Esophagus muscularis mucosa (tissue), 4 donors: ENCODE measurements at regions not wholly inside any gene's neighbourhood (a gene's known extent, or its start where the extent isn't known, plus 50 kb on each side); places are given as distances from the start of the nearest gene placed in this dataset.

Source experiments
- DNase-seq: peaks from one replicate; pipeline ENCODE4 v3.0.0-alpha.2; 2017; ENCODE audit errors: extremely low spot score
- H3K27ac ChIP-seq, 4 donors: fragments of 200-600 bp; sonication (generic); replicated peaks in 1 of 4; 1 replicate in 3 of 4; 2 replicates in 1 of 4; pipeline ENCODE4 v1.5.1; 2016 to 2019; ENCODE audit warnings: mild to moderate bottlenecking in 1 of 4
- H3K27me3 ChIP-seq, 4 donors: fragments of 200-600 bp; sonication (generic); one replicate each; pipeline versions ENCODE4 v1.5.1 to v1.6.0; 2016 to 2019
- H3K36me3 ChIP-seq, 4 donors: fragments of 200-600 bp; sonication (generic); one replicate each; pipeline ENCODE4 v1.5.1; 2016 to 2019
- H3K4me1 ChIP-seq, 4 donors: fragments of 200-600 bp; sonication (generic); one replicate each; pipeline ENCODE4 v1.5.1; 2016 to 2019
- H3K4me3 ChIP-seq, 4 donors: fragments of 200-600 bp; sonication (generic); 1 replicate in 2 of 4; 2 replicates in 2 of 4; pipeline ENCODE4 v1.5.1; 2016 to 2019; ENCODE audit warnings: mild to moderate bottlenecking in 4 of 4, moderate library complexity in 1 of 4
- H3K9me3 ChIP-seq, 4 donors: fragments of 200-600 bp; sonication (generic); 1 replicate in 3 of 4; 2 replicates in 1 of 4; pipeline ENCODE4 v1.5.1; 2016 to 2019
- CTCF ChIP-seq, 3 experiments: fragments of 200-600 bp in 2 of 3; fragments of 450-650 bp in 1 of 3; sonication (generic) in 2 of 3; IDR thresholded peaks; one replicate each; pipeline ENCODE4 v1.5.1; 2017 to 2019; ENCODE audit warnings: antibody characterized with exemption in 3 of 3, mild to moderate bottlenecking in 2 of 3, moderate library complexity in 1 of 3
- EP300 ChIP-seq: sonication (generic); formaldehyde crosslinking; IDR thresholded peaks from one replicate; pipeline ENCODE4 v1.6.1; 2017; ENCODE audit warnings: antibody characterized with exemption
- POLR2A ChIP-seq: fragments of 450-650 bp; IDR thresholded peaks from one replicate; pipeline ENCODE4 v1.6.1; 2017; ENCODE audit warnings: antibody characterized with exemption, moderate library complexity, mild to moderate bottlenecking, low read depth
- POLR2AphosphoS5 ChIP-seq, 2 donors: sonication (generic); formaldehyde crosslinking; IDR thresholded peaks; one replicate each; pipeline ENCODE4 v1.6.1; 2017; ENCODE audit warnings: antibody characterized with exemption in 2 of 2
- WGBS: methylation state at CpG from one replicate; pipeline ENCODE4 v1.1.5; 2018; 5-methylcytosine and 5-hydroxymethylcytosine counted together
- intact Hi-C: fragments of 100-400 bp; cut with DNase I; formaldehyde crosslinking; loops from one replicate; pipeline ENCODE4 v1.15.1; 2023

GRCh38 chr15:29885183-29885582 is 62.9 kb upstream of the TJP1 start:
- H3K27ac ChIP-seq: no peak overlapping the region
- H3K4me1 ChIP-seq: peaks cover 18 to 31% (median 20%) of the 10 kb centered on the region in 4 donors
- no peak overlapping the region for H3K4me3 ChIP-seq
- TF ChIP-seq CTCF (IDR thresholded peaks at IDR 0.05): no peak
- no peak for TF ChIP-seq POLR2AphosphoS5 (IDR thresholded peaks at IDR 0.05)
- TF ChIP-seq EP300: no peak
- TF ChIP-seq POLR2A: no peak
- no peaks in the 10 kb centered on the region for H3K27me3 ChIP-seq
- intact Hi-C loops: no loop called here
- WGBS: 70% methylated on average over 3 of the region's 3 CpGs
- no peaks in the 10 kb centered on the region for H3K9me3 ChIP-seq
- DNase-seq: no peak
- no peaks in the 10 kb centered on the region for H3K36me3 ChIP-seq

- Histone ChIP-seq H3K4me3 (no peak overlapping the region), H3K27me3 (no peaks in the 10 kb centered on the region), H3K36me3 (no peaks in the 10 kb centered on the region), H3K27ac (no peak overlapping the region), H3K9me3 (no peaks in the 10 kb centered on the region), H3K4me1 (peaks cover 18 to 26% (median 20%) of the 10 kb centered on the region in 4 donors)
- TF ChIP-seq EP300 (no peak), CTCF (IDR thresholded peaks at IDR 0.05) (no peak), POLR2A (no peak), POLR2AphosphoS5 (IDR thresholded peaks at IDR 0.05) (no peak)
- no peak for DNase-seq
- 36% methylated on average over 3 of the region's 3 CpGs for WGBS
- intact Hi-C loops: no loop called here
Measured at GRCh38 chr15:29883126-29883525, 60.9 kb upstream of the TJP1 start.

- H3K36me3 ChIP-seq: no peaks in the 10 kb centered on the region
- peaks cover 0 to 8% (median 0%) of the 10 kb centered on the region in 4 donors for H3K27me3 ChIP-seq
- no peaks in the 10 kb centered on the region for H3K9me3 ChIP-seq
- intact Hi-C loops: no loop called here
- no peak overlapping the region for H3K27ac ChIP-seq
- no peak for TF ChIP-seq CTCF (IDR thresholded peaks at IDR 0.05)
- TF ChIP-seq EP300: no peak
- TF ChIP-seq POLR2AphosphoS5 (IDR thresholded peaks at IDR 0.05): no peak
- no peak for TF ChIP-seq POLR2A
- no peak overlapping the region for H3K4me3 ChIP-seq
- DNase-seq: no peak
- WGBS: 84% methylated on average over 4 of the region's 4 CpGs
- peaks cover 18 to 26% (median 20%) of the 10 kb centered on the region in 4 donors for H3K4me1 ChIP-seq
Measured at GRCh38 chr15:29880886-29881285, 58.6 kb upstream of the TJP1 start.

DNA sequence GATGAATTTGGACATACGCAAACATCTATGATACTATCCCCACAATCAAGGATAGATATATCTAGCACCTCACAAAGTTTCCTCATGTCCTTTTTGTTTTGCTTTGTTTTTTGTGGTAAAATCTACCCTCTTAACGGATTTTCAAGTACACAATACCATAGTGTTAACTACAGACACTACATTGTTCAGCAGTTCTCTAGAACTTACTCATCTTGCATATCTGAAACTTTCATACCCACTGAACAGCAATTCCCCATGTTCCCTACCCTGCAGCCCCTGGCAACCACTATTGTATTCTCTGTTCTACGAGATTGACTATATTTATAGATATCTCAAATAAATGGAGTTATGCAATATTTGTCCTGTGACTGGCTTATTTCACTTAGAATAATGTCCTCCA is 58.1 kb upstream of the TJP1 start:
- H3K9me3 ChIP-seq: no peaks in the 10 kb centered on the region
- H3K27ac ChIP-seq: no peak overlapping the region
- H3K4me1 ChIP-seq: peaks cover 18 to 22% (median 20%) of the 10 kb centered on the region in 4 donors
- DNase-seq: no peak
- H3K4me3 ChIP-seq: no peak overlapping the region
- no peaks in the 10 kb centered on the region for H3K36me3 ChIP-seq
- TF ChIP-seq CTCF (IDR thresholded peaks at IDR 0.05) (no peak), POLR2A (no peak), POLR2AphosphoS5 (IDR thresholded peaks at IDR 0.05) (no peak), EP300 (no peak)
- peaks cover 0 to 8% (median 0%) of the 10 kb centered on the region in 4 donors for H3K27me3 ChIP-seq
- WGBS: 78% methylated on average over 3 of the region's 3 CpGs
- intact Hi-C loops: no loop called here

DNA sequence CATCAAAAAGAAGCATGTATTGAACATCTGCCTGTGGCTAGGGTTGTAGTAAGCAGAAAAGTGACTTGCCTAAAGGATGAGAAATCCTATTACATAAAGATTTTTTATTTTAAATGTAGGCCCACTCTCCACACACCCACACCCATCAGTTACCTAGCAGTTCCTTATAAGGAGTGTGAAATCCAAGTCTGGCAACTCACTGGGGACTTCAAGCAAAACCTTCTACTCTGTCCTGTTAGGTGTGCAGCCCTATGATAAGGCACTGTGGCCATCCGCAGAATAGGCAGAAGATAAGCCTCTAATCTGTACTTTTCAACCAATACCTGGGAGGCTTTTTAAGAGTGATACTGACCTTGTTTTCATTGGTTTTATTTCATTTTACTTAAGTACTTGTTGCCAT is 52.7 kb upstream of the TJP1 start:
- Histone ChIP-seq H3K36me3 (no peaks in the 10 kb centered on the region), H3K4me1 (peaks cover 0 to 11% (median 2%) of the 10 kb centered on the region in 4 donors), H3K27me3 (peaks cover 0 to 8% (median 0%) of the 10 kb centered on the region in 4 donors), H3K4me3 (no peak overlapping the region), H3K27ac (no peak overlapping the region), H3K9me3 (no peaks in the 10 kb centered on the region)
- TF ChIP-seq POLR2A (no peak), EP300 (no peak), POLR2AphosphoS5 (IDR thresholded peaks at IDR 0.05) (no peak), CTCF (IDR thresholded peaks at IDR 0.05) (no peak)
- DNase-seq: no peak
- WGBS: 95% methylated on average over 1 of the region's 1 CpG
- intact Hi-C loops: no loop called here
